CD8-positive, alpha-beta memory T cell (primary cell): ENCODE measurements at regions not wholly inside any gene's neighbourhood (a gene's known extent, or its start where the extent isn't known, plus 50 kb on each side); places are given as distances from the start of the nearest gene placed in this dataset.

Experiments used
- CTCF ChIA-PET: fragments of 350-600 bp; sonication (Branson Sonifier 250); formaldehyde crosslinking; loops from one replicate; lab custom pipeline; 2021; ENCODE audit warnings: antibody characterized with exemption; lab: Charles Lee
- POLR2A ChIA-PET: fragments of 350-600 bp; sonication (Branson Sonifier 250); formaldehyde crosslinking; loops from one replicate; lab custom pipeline; 2021; ENCODE audit warnings: antibody characterized with exemption; lab: Charles Lee
- DNase-seq, 5 donors: peaks; one replicate each; pipeline versions ENCODE4 v3.0.0 to v3.0.0-alpha.2; 2020 to 2022; ENCODE audit warnings: mixed read lengths in 1 of 5
- H3K27ac ChIP-seq: one replicate; pipeline ENCODE4 v1.7.0; 2013; ENCODE audit warnings: low read depth, mild to moderate bottlenecking, low read length, moderate library complexity
- H3K27me3 ChIP-seq: 2 replicates; pipeline ENCODE4 v1.7.0; 2013; ENCODE audit warnings: low read length, mild to moderate bottlenecking; ENCODE audit not compliant: insufficient read depth, poor library complexity, severe bottlenecking
- H3K36me3 ChIP-seq: 2 replicates; pipeline ENCODE4 v1.7.0; 2013; ENCODE audit warnings: mild to moderate bottlenecking, low read length, moderate library complexity; ENCODE audit not compliant: insufficient read depth
- H3K4me1 ChIP-seq: 2 replicates; pipeline ENCODE4 v1.7.0; 2013; ENCODE audit warnings: mild to moderate bottlenecking, low read length, moderate library complexity; ENCODE audit not compliant: insufficient read depth
- H3K4me3 ChIP-seq: 2 replicates; pipeline ENCODE4 v1.7.0; 2013; ENCODE audit warnings: mild to moderate bottlenecking, low read length
- H3K9me3 ChIP-seq: 2 replicates; pipeline ENCODE4 v1.7.0; 2013; ENCODE audit warnings: mild to moderate bottlenecking, low read length
- H3K27ac Mint-ChIP-seq, 8 donors: one replicate each; pipeline ENCODE4 v1.8.0; 2020 to 2021; ENCODE audit warnings: mixed read lengths in 8 of 8, mild to moderate bottlenecking in 6 of 8, inconsistent platforms in 3 of 8, moderate library complexity in 3 of 8
- H3K27me3 Mint-ChIP-seq, 2 donors: one replicate each; pipeline ENCODE4 v1.8.0; 2020 to 2021; ENCODE audit warnings: mixed read lengths in 2 of 2, mild to moderate bottlenecking in 1 of 2, moderate library complexity in 1 of 2
- H3K36me3 Mint-ChIP-seq, 3 donors: one replicate each; pipeline ENCODE4 v1.8.0; 2020 to 2021; ENCODE audit warnings: mixed read lengths in 3 of 3, inconsistent platforms in 1 of 3, mild to moderate bottlenecking in 1 of 3
- H3K4me1 Mint-ChIP-seq, 3 donors: one replicate each; pipeline ENCODE4 v1.8.0; 2020 to 2021; ENCODE audit warnings: mixed read lengths in 3 of 3, inconsistent platforms in 1 of 3, mild to moderate bottlenecking in 1 of 3
- H3K4me3 Mint-ChIP-seq, 7 donors: one replicate each; pipeline ENCODE4 v1.8.0; 2020 to 2021; ENCODE audit warnings: mixed read lengths in 7 of 7, mild to moderate bottlenecking in 6 of 7, moderate library complexity in 4 of 7, inconsistent platforms in 2 of 7
- H3K9me3 Mint-ChIP-seq, 5 donors: one replicate each; pipeline ENCODE4 v1.8.0; 2020 to 2022; ENCODE audit warnings: mixed read lengths in 5 of 5, mild to moderate bottlenecking in 3 of 5, moderate library complexity in 2 of 5, inconsistent platforms in 1 of 5

- POLR2A ChIA-PET = no interaction called here
- no peaks in the 10 kb centered on the region for H3K4me1 ChIP-seq
- H3K4me3 ChIP-seq = no peak overlapping the region
- Mint-ChIP-seq H3K36me3 (no peaks in the 10 kb centered on the region), H3K9me3 (no peaks in the 10 kb centered on the region), H3K4me1 (no peaks in the 10 kb centered on the region), H3K27me3 (peaks cover 0 to 13% of the 10 kb centered on the region in 2 donors), H3K27ac (no peak overlapping the region), H3K4me3 (no peak overlapping the region)
- H3K9me3 ChIP-seq = no peaks in the 10 kb centered on the region
- no peaks in the 10 kb centered on the region for H3K36me3 ChIP-seq
- no peak for DNase-seq
- CTCF ChIA-PET = no interaction called here
- no peaks in the 10 kb centered on the region for H3K27me3 ChIP-seq
- no peak overlapping the region for H3K27ac ChIP-seq
Measured at GRCh38 chr15:70382762-70383458, 285.2 kb upstream of the TLE3 start.

- Histone ChIP-seq H3K27ac (no peak overlapping the region), H3K27me3 (no peaks in the 10 kb centered on the region), H3K4me3 (no peak overlapping the region), H3K9me3 (no peaks in the 10 kb centered on the region), H3K36me3 (no peaks in the 10 kb centered on the region), H3K4me1 (no peaks in the 10 kb centered on the region)
- ChIA-PET CTCF (no interaction called here), POLR2A (no interaction called here)
- Mint-ChIP-seq H3K36me3 (no peaks in the 10 kb centered on the region), H3K27me3 (peaks cover 0 to 13% of the 10 kb centered on the region in 2 donors), H3K4me1 (no peaks in the 10 kb centered on the region), H3K4me3 (no peak overlapping the region), H3K27ac (no peak overlapping the region), H3K9me3 (no peaks in the 10 kb centered on the region)
- DNase-seq = no peak
Measured at GRCh38 chr15:70382009-70382749, 284.5 kb upstream of the TLE3 start.

GRCh38 chr15:70379938-70380883 is 282.5 kb upstream of the TLE3 start:
- H3K27ac ChIP-seq = no peak overlapping the region
- no peak for DNase-seq
- no peaks in the 10 kb centered on the region for H3K4me1 ChIP-seq
- no peaks in the 10 kb centered on the region for H3K9me3 ChIP-seq
- Mint-ChIP-seq H3K4me3 (no peak overlapping the region), H3K27me3 (peaks cover 15% of the 10 kb centered on the region in 2 donors), H3K27ac (no peak overlapping the region), H3K4me1 (peaks cover 0 to 1% (median 0%) of the 10 kb centered on the region in 3 donors), H3K9me3 (no peaks in the 10 kb centered on the region), H3K36me3 (no peaks in the 10 kb centered on the region)
- POLR2A ChIA-PET = no interaction called here
- H3K36me3 ChIP-seq = no peaks in the 10 kb centered on the region
- no peak overlapping the region for H3K4me3 ChIP-seq
- H3K27me3 ChIP-seq = no peaks in the 10 kb centered on the region
- CTCF ChIA-PET = no interaction called here

GRCh38 chr15:70379134-70379533 is 281.4 kb upstream of the TLE3 start:
- H3K27ac Mint-ChIP-seq = no peak overlapping the region
- ChIA-PET CTCF (no interaction called here), POLR2A (no interaction called here)
- Histone ChIP-seq H3K9me3 (no peaks in the 10 kb centered on the region), H3K4me3 (no peak overlapping the region), H3K27me3 (no peaks in the 10 kb centered on the region), H3K36me3 (no peaks in the 10 kb centered on the region), H3K4me1 (no peaks in the 10 kb centered on the region), H3K27ac (no peak overlapping the region)
- no peaks in the 10 kb centered on the region for H3K9me3 Mint-ChIP-seq
- DNase-seq = no peak
- no peaks in the 10 kb centered on the region for H3K36me3 Mint-ChIP-seq
- no peak overlapping the region for H3K4me3 Mint-ChIP-seq
- H3K27me3 Mint-ChIP-seq = peaks cover 23 to 25% of the 10 kb centered on the region in 2 donors
- peaks cover 0 to 1% (median 0%) of the 10 kb centered on the region in 3 donors for H3K4me1 Mint-ChIP-seq

GRCh38 chr15:70378126-70379031 is 280.7 kb upstream of the TLE3 start:
- H3K4me3 Mint-ChIP-seq = no peak overlapping the region
- Histone ChIP-seq H3K27me3 (no peaks in the 10 kb centered on the region), H3K36me3 (no peaks in the 10 kb centered on the region), H3K9me3 (no peaks in the 10 kb centered on the region), H3K4me3 (no peak overlapping the region), H3K4me1 (no peaks in the 10 kb centered on the region), H3K27ac (no peak overlapping the region)
- no peak overlapping the region for H3K27ac Mint-ChIP-seq
- ChIA-PET POLR2A (no interaction called here), CTCF (no interaction called here)
- peaks cover 25 to 33% of the 10 kb centered on the region in 2 donors for H3K27me3 Mint-ChIP-seq
- no peaks in the 10 kb centered on the region for H3K36me3 Mint-ChIP-seq
- peaks cover 0 to 1% (median 0%) of the 10 kb centered on the region in 3 donors for H3K4me1 Mint-ChIP-seq
- H3K9me3 Mint-ChIP-seq = peaks cover 0 to 2% (median 0%) of the 10 kb centered on the region in 5 donors
- DNase-seq = no peak

GRCh38 chr15:70376929-70377691 is 279.4 kb upstream of the TLE3 start:
- H3K4me1 ChIP-seq = no peaks in the 10 kb centered on the region
- Mint-ChIP-seq H3K4me3 (no peak overlapping the region), H3K9me3 (peaks cover 0 to 3% (median 0%) of the 10 kb centered on the region in 5 donors), H3K36me3 (no peaks in the 10 kb centered on the region), H3K27me3 (peaks cover 29 to 33% of the 10 kb centered on the region in 2 donors), H3K4me1 (peaks cover 0 to 1% (median 0%) of the 10 kb centered on the region in 3 donors), H3K27ac (no peak overlapping the region)
- POLR2A ChIA-PET = no interaction called here
- no peaks in the 10 kb centered on the region for H3K9me3 ChIP-seq
- no peak overlapping the region for H3K4me3 ChIP-seq
- H3K27ac ChIP-seq = no peak overlapping the region
- H3K27me3 ChIP-seq = no peaks in the 10 kb centered on the region
- no peak for DNase-seq
- CTCF ChIA-PET = no interaction called here
- no peaks in the 10 kb centered on the region for H3K36me3 ChIP-seq
